GM18519 (cell line): ENCODE measurements at regions not wholly inside any gene's neighbourhood (a gene's known extent, or its start where the extent isn't known, plus 50 kb on each side); places are given as distances from the start of the nearest gene placed in this dataset.

Source experiments
- ATAC-seq: cut with Tn5 transposase; IDR thresholded peaks from one replicate; pipeline ENCODE4 v1.9.1; 2021; ENCODE audit warnings: mild to moderate bottlenecking, moderate library complexity; ENCODE audit not compliant: unreplicated experiment, low FRiP score

DNA sequence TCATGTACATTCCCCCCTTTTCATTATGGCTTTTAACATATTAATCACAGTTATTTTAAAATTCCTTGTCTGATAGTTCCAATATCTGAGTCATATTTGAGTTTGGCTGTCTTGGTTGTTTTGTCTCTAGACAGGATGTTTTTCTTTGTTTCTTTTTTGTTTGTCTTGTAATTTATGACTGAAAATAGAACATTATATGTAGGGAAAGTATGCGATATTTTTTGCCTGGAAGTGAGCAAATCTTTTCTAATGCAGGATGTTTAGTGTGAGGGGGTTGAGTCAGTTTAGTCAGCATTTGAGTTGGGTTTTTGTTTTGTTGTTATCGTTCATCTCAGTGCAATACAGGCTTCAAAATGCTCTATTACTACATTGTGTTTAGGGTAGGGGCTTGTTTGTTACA, 239.7 kb downstream of the SNAPC1 start:
- no peak for ATAC-seq

DNA sequence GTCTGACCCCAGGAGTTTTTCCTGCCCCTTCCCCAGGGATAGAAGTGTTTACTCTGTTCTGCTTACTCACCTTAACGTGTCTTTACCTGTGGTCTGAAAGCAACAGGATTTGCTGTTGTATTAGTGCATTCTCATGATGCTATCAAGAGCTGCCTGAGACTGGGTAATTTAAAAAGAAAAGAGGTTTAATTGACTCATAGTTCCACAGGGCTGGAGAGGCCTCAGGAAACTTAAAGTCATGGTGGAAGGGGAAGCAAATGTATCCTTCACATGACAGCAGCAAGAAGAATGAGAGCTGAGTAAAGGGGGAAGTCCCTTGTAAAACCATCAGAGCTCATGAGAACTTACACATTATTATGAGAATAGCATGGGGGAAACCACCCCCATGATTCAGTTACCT, 240.4 kb downstream of the SNAPC1 start:
- no peak for ATAC-seq

DNA sequence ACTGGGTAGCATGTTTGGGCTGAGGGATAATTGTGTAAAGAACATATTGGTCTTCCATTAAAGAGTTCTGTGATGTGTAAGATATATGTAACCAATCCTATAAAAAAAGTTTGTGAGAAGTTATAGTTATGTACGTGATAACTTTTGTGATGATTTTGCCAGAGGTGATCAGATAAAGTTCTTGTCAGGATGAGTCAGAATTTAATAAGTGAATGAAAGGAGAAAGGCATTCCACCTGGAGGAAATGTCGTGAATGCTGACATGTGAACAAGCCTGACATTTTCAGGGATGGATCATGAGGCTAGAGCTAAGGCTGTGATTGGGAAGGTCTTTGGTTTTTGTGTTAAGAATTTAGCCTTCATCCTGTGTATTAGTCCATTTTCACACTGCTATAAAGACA, 241.5 kb downstream of the SNAPC1 start:
- no peak for ATAC-seq

- no peak for ATAC-seq
Measured at GRCh38 chr14:62006116-62006731, 244.0 kb downstream of the SNAPC1 start.

GRCh38 chr14:62015243-62015642, 253.0 kb downstream of the SNAPC1 start:
- no peak for ATAC-seq

GRCh38 chr14:62015945-62016344, 253.7 kb downstream of the SNAPC1 start:
- ATAC-seq, result no peak

DNA sequence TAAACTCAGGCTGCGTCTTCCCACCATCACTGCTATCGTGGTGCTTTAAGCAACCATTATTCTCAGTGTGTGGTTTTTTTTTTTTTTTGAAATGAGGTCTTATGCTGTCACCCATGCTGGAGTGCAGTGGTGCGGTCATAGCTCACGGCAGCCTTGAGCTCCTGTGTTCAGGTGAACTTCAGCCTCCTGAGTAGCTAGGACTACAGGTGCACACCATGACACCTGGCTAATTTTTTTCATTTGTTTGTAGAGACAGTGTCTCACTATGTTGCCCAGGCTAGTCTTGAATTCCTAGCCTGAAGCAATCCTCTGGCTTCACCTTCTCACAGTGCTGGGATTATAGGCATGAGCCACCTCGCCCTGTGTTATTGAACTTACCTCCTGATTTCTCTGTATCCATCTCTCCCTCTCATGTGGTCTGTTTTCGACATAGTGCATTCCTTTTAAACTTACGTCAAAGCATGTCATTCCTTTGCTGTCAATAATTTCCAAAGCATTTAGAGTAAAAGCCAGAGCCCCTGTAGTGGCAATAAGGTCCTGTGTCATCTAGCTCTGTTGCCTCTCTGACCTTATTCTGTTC, 255.5 kb downstream of the SNAPC1 start:
- ATAC-seq, result no peak

DNA sequence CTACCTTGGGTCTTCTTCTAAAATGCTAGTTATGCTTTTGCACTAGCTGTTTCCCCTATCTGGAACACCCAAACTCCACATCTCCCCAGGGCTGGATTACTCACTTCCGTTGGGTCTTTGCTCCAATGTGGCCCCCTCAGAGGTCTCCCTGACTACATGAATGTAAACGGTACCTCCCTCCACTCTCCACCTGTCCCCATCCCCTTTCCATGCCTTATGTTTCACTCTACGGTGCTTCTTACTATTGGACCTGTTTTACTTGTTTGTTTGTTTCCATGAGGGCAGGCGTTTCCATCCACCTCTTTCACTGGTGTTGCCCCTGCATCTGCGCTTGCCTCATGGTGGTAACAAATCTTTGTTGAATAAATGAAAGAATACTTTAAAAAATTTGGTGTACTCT, 256.4 kb downstream of the SNAPC1 start:
- ATAC-seq, result no peak

DNA sequence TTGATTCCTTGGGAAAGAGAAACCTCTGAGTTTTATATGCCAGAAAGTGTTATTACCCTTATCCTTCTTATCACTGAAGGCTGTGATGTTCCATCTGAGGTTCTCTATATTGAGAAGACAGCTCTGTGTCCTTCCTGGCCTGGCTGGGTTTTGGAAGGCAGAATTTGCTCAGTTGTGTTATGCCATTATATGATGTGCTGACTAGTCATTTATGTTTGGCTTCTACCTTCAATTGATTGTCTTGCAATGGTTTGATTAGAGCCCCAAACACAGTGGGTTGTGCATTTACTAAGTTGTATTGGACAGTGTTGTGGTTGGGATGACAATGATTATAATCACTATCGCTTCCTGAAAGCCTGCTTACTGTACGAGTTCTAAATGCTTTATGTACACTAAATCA, 265.7 kb downstream of the SNAPC1 start:
- no peak for ATAC-seq

- no peak for ATAC-seq
Measured at GRCh38 chr14:62029569-62029924, 267.3 kb downstream of the SNAPC1 start.

DNA sequence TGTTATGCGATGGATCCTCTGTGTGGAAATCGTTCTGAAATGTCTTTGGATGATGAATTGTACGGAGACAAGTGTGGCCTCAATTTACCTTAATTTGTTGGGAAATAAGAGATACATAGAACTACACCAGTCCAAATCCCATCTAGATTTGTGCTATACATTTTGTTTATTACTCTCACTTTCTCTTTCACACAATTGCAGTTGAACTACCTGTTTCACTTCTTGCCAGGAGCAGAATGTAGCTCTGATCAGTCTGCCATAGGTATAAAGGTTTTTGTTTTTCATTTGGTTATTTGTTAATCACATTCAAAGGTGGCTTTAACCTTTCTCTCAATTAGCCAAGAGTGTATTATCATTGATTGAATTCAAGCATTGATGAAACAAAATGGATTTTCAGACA, 268.2 kb downstream of the SNAPC1 start:
- ATAC-seq, result no peak

DNA sequence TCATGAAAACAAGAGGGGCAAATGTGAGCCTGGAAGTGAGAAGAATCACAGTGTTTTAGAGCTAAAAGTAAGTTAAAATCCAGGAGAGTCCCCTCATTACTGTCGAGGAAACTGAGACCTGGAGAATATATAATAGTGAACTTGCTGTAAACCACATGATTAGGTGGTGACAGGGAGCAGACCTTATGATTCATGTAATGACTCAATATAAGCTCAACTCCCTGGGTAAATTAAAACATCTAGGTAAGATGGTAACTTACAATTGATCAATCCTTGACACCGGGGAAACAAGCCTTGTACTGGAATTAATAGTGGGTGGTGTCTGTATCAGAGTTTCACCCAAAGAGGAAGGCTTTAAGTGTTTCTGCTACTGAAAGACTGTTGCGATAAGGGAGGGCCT, 269.3 kb downstream of the SNAPC1 start:
- ATAC-seq, result no peak

GRCh38 chr14:62053188-62053587, 291.0 kb downstream of the SNAPC1 start:
- no peak for ATAC-seq

GRCh38 chr14:62056789-62057188, 294.6 kb downstream of the SNAPC1 start:
- ATAC-seq, result no peak

- ATAC-seq, result no peak
Measured at GRCh38 chr14:62062645-62063044, 300.4 kb downstream of the SNAPC1 start.

- no peak for ATAC-seq
Measured at GRCh38 chr14:62064751-62065323, 302.6 kb downstream of the SNAPC1 start.

DNA sequence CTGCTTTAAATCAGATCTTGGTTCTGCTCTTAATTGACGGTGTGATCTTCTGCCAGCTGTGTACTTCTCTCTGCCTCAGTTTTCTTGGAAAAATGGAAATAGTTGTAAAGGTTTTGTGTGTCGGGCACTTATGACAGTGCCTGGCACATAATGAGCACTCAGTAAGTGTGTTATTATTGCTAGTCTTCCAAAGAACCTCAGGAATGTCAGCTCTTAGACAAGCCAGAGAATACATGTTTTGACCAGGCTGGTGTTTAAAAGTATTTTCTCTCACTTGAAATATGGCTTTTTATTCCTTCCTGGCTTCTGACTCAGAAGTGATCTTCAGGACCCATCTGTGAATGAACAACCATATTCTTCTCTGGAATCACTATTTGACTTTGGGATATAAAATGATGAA, 304.1 kb downstream of the SNAPC1 start:
- no peak for ATAC-seq

GRCh38 chr14:62071039-62071438, 308.8 kb downstream of the SNAPC1 start:
- no peak for ATAC-seq

DNA sequence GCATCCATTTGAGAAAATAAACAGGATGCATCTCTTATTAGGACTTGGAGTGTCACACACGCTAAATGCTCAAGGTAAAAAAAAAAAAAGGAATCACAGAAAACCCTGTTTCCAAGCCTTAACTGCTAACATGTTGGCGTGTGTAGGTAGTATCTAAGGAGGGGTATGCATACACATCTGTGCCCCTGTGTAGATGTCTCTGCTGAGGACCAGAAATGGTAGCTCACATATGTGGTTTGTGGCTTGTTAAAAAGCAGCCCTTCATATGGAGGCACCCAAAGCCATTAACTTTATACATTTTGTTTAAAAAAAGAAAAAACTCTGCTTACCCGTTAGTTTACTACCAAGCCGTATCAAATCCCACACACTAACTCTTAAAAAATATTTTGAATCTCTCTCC, 314.1 kb downstream of the SNAPC1 start:
- no peak for ATAC-seq

- ATAC-seq, result no peak
Measured at GRCh38 chr14:62076825-62077605, 314.8 kb downstream of the SNAPC1 start.

GRCh38 chr14:62077676-62078261, 315.5 kb downstream of the SNAPC1 start:
- no peak for ATAC-seq
